Neutrophil (primary cell): ENCODE measurements at regions not wholly inside any gene's neighbourhood (a gene's known extent, or its start where the extent isn't known, plus 50 kb on each side); places are given as distances from the start of the nearest gene placed in this dataset.

Experiments
- H3K27ac ChIP-seq: fragments of 200-600 bp; sonication (generic); 2 replicates; pipeline ENCODE4 v1.5.1; 2016; ENCODE audit warnings: mild to moderate bottlenecking, moderate library complexity
- H3K27me3 ChIP-seq: fragments of 200-600 bp; sonication (generic); 2 replicates; pipeline ENCODE4 v1.6.0; 2016; ENCODE audit warnings: mild to moderate bottlenecking
- H3K36me3 ChIP-seq: fragments of 200-600 bp; sonication (generic); 2 replicates; pipeline ENCODE4 v1.5.1; 2017
- H3K4me1 ChIP-seq, 2 experiments: fragments of 200-600 bp in 1 of 2; sonication (generic) in 1 of 2; 1 replicate in 1 of 2; 2 replicates in 1 of 2; pipeline versions ENCODE4 v1.5.1 to v1.6.1; 2013 to 2016; ENCODE audit warnings: low read depth in 1 of 2, low read length in 1 of 2, mild to moderate bottlenecking in 1 of 2, moderate library complexity in 1 of 2; ENCODE audit not compliant: control insufficient read depth in 1 of 2, insufficient read depth in 1 of 2
- H3K4me3 ChIP-seq, 2 experiments: fragments of 200-600 bp in 1 of 2; sonication (generic) in 1 of 2; 1 replicate in 1 of 2; 2 replicates in 1 of 2; pipeline ENCODE4 v1.5.1; 2013 to 2016; ENCODE audit warnings: low read depth in 1 of 2, low read length in 1 of 2, mild to moderate bottlenecking in 1 of 2, moderate library complexity in 1 of 2
- H3K9me3 ChIP-seq: fragments of 200-600 bp; sonication (generic); 2 replicates; pipeline ENCODE4 v1.5.1; 2016
- TF ChIP-seq, protein P1 (sequence below): fragments of 200-600 bp; sonication (generic); IDR thresholded peaks from 2 replicates; pipeline ENCODE4 v1.5.1; 2016; ENCODE audit warnings: antibody characterized with exemption

GRCh38 chr12:91854725-91855124 lies 290.9 kb downstream of the BTG1 start:
- H3K9me3 ChIP-seq = no peaks in the 10 kb centered on the region
- H3K4me3 ChIP-seq = no peak overlapping the region
- H3K4me1 ChIP-seq = no peaks in the 10 kb centered on the region
- no peaks in the 10 kb centered on the region for H3K27me3 ChIP-seq
- no peak overlapping the region for H3K27ac ChIP-seq
- H3K36me3 ChIP-seq = no peaks in the 10 kb centered on the region
- TF ChIP-seq, protein P1, sequence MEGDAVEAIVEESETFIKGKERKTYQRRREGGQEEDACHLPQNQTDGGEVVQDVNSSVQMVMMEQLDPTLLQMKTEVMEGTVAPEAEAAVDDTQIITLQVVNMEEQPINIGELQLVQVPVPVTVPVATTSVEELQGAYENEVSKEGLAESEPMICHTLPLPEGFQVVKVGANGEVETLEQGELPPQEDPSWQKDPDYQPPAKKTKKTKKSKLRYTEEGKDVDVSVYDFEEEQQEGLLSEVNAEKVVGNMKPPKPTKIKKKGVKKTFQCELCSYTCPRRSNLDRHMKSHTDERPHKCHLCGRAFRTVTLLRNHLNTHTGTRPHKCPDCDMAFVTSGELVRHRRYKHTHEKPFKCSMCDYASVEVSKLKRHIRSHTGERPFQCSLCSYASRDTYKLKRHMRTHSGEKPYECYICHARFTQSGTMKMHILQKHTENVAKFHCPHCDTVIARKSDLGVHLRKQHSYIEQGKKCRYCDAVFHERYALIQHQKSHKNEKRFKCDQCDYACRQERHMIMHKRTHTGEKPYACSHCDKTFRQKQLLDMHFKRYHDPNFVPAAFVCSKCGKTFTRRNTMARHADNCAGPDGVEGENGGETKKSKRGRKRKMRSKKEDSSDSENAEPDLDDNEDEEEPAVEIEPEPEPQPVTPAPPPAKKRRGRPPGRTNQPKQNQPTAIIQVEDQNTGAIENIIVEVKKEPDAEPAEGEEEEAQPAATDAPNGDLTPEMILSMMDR = no peak

- no peak overlapping the region for H3K27ac ChIP-seq
- no peak overlapping the region for H3K4me3 ChIP-seq
- H3K4me1 ChIP-seq = no peaks in the 10 kb centered on the region
- no peaks in the 10 kb centered on the region for H3K9me3 ChIP-seq
- TF ChIP-seq, protein P1 = no peak
- H3K27me3 ChIP-seq = no peaks in the 10 kb centered on the region
- H3K36me3 ChIP-seq = no peaks in the 10 kb centered on the region
Measured at GRCh38 chr12:91853350-91854127, 292.1 kb downstream of the BTG1 start.

DNA sequence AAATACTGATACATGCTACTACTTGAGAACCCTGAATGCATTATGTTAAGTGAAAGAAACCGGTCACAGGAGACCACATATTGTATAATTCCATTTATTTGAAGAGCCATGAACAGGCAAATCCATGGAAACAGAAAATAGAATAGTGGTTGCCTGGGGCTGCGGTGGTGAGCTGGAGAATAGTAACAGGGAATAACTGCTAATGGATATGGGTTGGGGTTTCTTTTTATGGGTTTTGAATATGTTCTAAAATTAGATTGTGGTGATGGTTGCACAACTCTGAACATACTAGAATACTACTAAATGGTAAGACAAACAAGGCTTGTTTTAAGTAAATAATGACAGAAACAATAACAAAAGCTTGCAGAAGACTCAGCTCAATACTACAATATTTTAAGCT lies 293.0 kb downstream of the BTG1 start:
- H3K4me3 ChIP-seq = no peak overlapping the region
- H3K9me3 ChIP-seq = no peaks in the 10 kb centered on the region
- H3K27me3 ChIP-seq = no peaks in the 10 kb centered on the region
- no peaks in the 10 kb centered on the region for H3K4me1 ChIP-seq
- no peak overlapping the region for H3K27ac ChIP-seq
- TF ChIP-seq, protein P1 = no peak
- no peaks in the 10 kb centered on the region for H3K36me3 ChIP-seq

GRCh38 chr12:91851741-91852477 lies 293.7 kb downstream of the BTG1 start:
- H3K4me1 ChIP-seq = no peaks in the 10 kb centered on the region
- no peaks in the 10 kb centered on the region for H3K9me3 ChIP-seq
- H3K36me3 ChIP-seq = no peaks in the 10 kb centered on the region
- no peaks in the 10 kb centered on the region for H3K27me3 ChIP-seq
- H3K4me3 ChIP-seq = no peak overlapping the region
- TF ChIP-seq, protein P1 = no peak
- H3K27ac ChIP-seq = no peak overlapping the region

DNA sequence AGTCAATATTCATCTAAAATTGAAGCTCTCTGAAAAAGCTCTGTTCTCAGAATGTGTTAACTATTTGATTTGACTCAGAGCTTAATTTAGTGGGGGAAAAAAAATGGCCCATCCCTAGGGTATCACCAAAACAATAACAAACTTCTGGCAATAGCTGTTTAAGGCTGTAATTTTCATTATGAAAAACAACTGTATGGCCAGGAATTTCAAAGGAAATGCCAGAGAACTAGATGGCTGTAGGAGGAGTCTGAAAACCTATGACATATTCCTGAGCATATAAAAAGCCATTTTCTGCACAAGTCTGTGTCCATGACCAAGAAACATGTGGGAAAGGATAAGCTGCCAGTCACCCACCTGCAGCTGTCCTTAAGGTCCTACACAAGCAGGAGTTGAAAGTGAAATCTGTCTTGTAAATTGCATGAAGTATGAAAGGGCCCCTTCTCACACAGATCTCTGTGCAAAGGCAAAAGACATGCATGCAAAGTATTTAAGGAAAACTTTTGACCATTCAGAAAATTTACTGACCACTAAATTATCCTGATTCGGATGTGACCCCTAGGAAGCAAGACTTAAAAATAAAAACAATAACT lies 299.1 kb downstream of the BTG1 start:
- Histone ChIP-seq H3K9me3 (no peaks in the 10 kb centered on the region), H3K4me3 (no peak overlapping the region), H3K27me3 (no peaks in the 10 kb centered on the region), H3K36me3 (no peaks in the 10 kb centered on the region), H3K27ac (no peak overlapping the region), H3K4me1 (no peaks in the 10 kb centered on the region)
- TF ChIP-seq, protein P1 = no peak
